HG03097 (cell line): ENCODE measurements at regions not wholly inside any gene's neighbourhood (a gene's known extent, or its start where the extent isn't known, plus 50 kb on each side); places are given as distances from the start of the nearest gene placed in this dataset.
"Not testable (repeated sequence)": the region's sequence is repeated elsewhere in the genome, so short reads cannot be mapped to it uniquely, and the experiment has no call there.

Experiments used
- ATAC-seq: cut with Tn5 transposase; IDR thresholded peaks from one replicate; pipeline ENCODE4 v1.9.1; 2021; ENCODE audit not compliant: unreplicated experiment, low FRiP score

DNA sequence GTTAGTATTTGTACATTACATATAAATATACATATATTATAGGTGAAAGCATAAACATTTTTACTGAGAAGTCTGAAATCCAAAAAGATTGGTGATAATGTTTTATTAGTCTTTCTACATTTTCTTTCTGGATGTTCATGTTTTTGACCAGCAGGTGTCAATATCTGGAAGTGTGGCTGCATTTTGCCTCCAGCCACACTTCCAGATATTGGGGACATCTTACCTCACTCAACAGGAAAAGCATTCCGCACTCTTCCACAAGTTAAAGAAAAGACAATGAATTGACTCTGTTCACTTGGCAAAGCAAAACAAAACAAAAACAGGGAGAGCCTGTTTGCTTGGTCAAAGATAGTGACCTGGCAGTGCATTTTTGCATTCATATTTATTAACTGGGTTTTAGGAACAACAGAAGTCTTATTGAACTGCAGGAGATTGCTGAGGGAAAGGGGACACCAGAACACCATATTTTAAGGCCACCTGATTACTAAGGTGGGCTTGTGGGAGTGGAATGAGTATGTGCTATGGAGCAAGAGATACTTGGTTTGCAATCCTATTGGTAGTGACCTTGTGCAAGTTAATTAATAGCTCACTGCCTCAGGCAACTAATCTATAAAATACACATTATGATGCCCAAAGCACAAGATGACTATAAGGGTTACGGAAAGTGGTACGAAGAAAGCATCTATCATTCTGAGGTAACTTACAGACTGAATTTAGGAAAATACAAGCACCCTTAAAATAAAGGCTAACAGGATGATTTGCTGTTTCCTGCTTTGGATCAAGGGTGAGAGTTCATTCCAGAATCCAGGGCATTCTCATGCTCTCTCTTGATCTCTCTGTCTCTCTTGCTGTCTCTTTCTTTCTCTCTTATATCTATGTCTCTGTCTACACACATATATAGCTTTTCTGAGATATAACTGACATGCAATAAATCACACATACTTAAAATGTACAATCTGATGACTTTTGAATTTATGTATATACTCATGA lies 389.9 kb upstream of the EMCN start:
- ATAC-seq = no peak

DNA sequence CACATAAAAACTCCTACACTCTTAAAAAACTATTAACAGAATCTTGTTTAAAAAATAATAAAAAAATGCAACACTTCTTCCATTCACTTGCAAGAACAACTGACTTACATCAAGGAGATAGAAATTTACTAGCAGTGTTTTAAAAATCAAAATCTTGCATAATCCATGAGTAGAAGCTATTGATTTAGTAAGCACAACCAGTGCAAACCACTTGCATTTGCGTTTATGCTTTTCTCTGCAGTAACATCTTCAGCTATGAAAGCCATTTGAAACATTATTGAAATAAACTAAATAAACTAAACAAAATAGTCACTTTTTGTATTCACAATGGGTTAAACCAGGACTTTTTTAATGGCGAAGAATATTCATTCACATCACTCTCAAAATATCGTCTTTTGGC lies 389.2 kb upstream of the EMCN start:
- ATAC-seq = no peak

DNA sequence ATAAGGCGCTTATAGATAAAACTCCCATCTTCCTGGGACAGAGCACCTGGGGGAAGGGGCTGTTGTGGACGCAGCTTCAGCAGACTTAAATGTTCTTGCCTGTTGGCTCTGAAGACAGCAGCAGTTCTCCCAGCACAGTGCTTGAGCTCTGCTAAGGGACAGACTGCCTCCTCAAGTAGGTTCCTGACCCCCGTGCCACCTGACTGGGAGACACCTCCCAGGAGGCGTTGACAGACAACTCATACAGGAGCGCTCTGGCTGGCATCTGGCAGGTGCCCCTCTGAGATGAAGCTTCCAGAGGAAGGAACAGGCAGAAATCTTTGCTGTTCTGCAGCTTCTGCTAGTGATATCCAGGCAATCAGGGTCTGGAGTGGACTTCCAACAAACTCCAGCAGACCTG lies 383.1 kb upstream of the EMCN start:
- not testable (repeated sequence) for ATAC-seq

DNA sequence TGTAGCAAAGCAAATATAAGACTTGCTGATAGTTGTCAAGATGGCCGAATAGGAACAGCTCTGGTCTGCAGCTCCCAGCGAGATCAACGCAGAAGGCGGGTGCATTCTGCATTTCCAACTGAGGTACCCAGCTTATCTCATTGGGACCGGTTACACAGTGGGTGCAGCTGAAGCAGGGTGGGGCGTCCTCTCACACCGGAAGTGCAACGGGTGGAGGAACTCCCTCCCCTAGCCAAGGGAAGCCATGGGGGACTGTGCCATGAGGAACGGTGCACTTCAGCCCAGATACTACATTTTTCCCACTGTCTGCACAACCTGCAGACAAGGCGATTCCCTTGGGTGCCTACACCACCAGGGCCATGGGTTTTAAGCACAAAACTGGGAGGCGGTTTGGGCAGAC lies 382.3 kb upstream of the EMCN start:
- no peak for ATAC-seq

DNA sequence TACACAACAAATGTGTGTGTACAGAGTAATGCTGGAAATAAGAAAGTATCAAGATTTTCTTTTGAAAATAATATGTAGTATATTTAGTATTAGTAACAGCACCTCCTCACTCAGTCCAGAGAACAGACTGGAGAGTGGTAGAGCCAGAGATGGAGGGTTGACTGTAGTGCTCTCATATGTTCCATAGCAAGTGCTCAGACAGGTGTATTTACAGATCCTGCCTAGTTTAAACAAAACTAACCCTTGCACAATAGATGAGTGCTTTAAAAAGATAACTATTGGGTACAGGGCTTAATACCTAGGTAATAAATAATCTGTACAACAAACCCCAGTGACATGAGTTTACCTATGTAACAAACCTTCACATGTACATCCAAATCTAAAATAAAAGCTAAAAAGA lies 381.0 kb upstream of the EMCN start:
- no peak for ATAC-seq

DNA sequence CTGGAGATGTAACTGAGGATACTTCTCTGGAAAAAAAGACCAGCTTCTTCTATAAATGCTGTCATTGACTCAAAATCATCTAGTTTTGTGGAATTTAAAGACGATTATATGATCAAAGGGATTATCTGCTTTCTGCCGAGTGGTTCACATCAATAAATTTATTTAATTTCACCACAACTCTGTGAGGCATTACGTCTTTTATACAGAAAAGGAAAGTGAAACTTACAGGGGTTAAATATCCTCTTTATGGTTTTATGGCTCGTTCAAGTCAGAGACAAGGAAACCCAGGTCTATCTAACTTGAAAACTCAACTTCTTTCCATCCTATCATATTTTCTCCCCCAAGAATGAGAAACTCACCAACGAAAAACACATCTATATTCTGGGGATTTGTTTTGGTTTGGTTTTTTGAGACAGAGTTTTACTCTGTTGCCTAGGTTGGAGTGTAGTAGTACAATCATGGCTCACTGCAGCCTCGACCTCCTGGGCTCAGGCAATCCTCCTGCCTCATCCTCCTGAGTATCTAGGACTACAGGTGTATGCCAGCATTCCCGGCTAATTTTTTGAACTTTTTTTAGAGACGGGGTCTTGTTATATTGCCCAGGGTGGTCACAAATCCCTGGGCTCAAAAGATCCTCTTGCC lies 377.9 kb upstream of the EMCN start:
- peak; percentile 74 for ATAC-seq

DNA sequence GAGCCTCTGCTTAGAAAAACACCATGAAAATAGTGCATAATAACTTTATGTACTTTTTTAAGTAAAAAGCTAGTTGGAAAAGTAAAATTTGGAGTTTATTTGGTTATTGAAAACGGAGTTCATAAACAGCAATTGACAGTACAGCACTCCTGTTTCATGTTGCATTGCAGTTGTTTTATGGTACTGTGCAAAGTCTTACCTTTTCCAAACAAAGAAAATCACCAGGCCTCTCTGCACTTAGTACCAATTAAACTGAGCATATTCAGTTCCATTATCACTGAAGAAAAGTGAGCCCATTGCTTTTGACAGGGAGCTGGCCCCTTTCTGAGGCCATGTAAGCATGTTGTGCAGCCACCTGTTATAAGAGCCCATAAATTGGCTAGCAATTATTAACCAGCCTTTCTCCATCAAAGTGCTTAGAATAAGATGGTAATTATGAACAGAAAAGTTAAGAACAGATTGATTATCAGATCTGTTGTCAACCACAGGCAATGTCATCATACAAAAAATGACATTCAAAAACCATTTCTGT lies 376.6 kb upstream of the EMCN start:
- no peak for ATAC-seq

DNA sequence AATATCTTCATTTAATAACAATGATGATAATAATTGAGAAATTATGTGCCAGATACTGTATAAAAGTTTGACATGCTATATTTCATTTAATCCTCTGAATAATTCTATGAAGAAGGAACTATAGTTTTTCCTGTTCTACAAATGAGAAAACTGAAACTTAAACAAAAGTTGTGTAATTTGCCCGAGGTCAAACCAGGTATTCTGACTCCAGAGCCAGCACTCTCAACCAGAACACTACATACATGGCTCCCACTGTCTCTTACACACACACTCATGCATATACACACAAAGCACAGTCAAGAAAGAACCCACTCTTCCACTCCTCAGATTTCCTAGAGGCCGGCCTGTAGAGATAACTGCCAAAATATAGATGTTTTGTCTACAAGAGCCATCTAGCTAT lies 374.0 kb upstream of the EMCN start:
- ATAC-seq = no peak

DNA sequence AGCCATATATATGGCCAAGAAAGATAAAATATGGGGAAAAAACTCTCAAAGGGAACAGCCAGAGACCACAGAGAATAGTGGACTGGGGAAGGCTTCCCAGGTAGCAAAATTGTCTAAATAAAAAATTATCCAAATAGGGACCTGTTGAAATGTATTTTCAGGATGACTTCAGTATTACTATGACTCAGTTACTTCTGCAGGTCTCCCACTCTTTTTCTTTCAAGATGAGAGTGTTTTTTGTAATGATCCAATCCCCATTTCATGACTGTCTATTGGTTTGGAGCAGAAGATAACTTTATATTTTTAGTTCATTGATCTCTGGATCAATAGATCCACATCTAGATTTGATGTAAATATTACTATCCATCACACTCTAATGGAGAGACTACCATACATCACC lies 372.1 kb upstream of the EMCN start:
- ATAC-seq = no peak

DNA sequence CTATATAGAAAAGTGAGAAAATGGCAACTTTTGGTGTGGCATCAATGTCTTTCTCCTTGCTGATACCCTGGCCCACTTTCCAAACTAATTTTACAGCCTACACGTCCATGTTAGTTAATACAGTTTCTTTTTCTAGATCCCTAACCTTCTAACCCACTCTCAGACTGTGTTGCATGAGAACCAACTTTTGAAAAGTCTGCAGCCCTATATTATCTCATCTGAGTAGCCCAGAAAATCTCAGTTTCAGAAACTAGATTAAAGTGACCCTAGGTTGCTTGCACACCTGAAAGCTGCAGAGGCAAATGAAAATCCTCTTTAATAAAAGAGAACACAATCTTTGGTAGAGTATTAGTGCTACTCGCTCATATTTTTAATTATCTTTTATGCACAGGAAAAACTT lies 371.6 kb upstream of the EMCN start:
- no peak for ATAC-seq

DNA sequence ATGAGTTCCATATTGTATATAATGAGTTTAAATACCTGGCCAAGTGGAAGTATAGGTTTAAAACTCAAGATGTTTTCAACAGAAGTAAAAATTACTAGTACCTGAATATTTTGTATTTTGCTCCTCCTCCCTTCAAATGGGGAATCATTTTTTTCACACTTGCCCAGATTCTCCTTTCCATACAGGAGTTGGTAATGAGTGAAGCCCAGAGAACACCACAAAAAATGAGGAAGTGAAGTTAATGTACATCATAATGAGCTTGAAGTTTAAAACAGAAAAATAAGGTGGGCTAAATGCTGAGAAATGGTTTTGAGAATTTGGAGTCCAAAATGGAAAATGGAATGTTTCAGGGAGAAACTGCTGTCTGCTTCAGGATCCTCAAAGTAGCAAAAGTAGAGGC lies 364.8 kb upstream of the EMCN start:
- ATAC-seq = no peak

DNA sequence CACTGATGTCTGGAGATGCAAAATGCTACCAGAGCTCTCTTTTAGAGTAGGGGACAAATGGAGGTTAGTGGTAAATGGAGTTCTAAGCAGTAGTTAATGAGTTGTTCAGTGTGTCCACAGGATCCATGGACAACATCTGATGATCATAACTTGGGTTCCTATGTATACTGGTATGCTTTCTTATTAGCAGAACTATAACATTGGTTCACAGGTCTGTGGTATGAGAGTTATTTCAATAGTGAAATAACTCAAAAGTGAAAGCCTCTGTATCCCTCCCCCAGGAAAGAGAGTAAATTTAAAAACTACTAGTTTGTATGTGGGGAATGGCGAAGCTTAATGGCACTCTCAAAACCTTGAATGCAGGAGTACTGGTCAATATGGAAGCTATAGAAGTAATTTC lies 363.5 kb upstream of the EMCN start:
- ATAC-seq = no peak

DNA sequence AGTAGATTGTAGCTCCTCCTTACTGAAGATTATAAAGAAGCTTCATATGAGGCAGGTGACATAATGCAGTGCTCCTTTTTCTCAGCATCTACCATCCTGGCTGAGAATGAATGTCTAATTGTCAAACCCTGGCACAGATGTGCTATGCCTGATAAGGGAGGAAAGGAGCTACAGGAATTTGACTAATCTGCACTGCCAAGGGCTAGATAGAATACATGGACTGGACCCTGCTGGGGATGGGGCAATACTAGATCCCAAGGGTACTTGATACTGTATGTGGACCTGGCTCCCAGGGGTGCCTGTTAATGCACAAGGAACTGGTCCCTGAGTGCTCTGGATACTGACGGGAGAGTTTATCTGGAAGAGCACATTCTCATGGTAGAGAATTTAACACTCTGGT lies 362.2 kb upstream of the EMCN start:
- no peak for ATAC-seq

DNA sequence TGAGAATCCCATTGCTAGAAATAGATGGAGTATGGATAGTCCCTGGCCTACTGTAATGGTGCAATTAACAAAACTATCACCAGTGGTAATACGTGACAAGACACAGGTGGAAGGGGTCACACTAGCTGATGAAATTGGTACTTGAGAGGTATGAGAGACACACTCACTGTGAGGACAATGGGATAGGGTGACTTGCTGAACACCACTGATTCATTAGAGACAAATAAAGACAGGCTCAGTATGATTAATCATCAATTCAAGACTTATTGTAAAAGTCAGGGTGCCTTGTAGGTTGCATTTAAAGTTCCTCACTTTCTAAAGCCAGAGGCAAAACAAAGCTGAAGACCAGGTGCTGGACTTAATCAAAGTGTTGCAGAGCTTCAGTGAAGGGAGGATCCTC lies 361.6 kb upstream of the EMCN start:
- no peak for ATAC-seq

DNA sequence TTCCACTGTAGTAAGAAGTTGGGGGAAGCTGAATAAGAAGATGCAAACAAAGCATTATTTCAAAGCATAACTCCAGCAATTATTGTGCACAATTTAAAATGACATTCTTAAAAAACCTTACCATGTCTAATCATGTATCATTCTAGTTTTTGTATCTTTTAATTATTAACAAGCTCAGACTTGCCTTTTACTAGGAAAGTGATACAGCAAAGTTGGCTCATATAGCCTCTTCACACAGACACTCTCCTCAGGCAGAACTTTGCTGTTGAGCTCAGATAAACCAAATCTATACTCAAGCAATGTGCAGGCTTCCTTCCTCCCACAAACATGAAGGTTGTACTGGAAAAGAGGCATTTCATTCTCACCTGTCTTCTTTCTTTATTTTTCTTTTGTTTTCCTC lies 358.7 kb upstream of the EMCN start:
- no peak for ATAC-seq

DNA sequence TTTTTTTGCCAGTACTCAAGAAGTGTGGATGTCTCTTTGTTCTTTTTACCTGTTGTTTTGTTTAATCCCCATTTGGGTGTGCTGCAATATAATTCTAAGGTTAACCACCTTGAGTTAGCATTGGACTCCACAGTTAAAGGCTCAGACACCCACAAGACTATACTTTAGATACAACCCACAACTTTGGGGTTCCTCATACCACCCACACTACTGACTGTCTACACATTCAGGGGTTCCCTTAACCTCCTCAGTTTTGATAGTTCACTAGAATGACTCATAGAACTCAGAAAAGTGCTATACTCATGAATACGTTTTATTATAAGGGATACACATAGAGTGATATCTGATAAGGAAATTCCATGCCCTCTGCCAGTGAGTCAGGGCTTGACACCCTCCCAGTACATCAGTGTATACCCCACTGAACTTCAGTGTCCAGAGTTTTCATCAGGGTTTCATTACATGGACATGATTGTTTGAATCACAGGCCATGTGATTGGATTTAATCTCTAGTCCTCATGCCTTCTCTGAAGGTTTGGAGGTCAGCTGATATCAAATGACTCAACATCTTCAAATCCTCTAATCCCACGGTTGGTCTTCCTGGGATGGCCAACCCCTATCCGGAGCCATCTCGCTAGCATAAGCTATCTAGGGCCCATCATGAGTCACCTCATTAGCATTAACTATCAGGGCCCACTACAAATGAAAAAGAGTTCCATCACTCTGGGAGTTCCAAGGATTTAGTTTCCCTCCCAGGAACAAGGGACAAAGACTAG lies 357.7 kb upstream of the EMCN start:
- ATAC-seq = no peak

DNA sequence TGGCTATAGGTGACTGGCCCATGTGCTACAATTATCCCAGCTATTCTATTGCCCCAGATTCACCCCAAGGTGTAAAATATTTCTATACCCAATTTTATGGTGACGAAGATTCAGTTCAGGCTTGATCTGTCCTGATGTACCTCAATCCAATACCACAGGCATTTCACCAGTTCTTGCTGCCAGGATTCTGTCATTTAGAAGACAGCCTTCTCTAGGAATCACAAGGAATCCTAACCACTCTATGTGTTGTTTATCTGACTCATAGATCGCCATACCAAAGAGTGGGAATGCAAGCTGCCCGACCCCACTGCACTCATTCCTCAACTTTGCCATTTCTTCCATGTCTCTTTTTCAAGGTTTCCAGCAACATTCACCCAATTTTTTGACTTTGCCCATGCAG lies 355.0 kb upstream of the EMCN start:
- ATAC-seq = no peak

DNA sequence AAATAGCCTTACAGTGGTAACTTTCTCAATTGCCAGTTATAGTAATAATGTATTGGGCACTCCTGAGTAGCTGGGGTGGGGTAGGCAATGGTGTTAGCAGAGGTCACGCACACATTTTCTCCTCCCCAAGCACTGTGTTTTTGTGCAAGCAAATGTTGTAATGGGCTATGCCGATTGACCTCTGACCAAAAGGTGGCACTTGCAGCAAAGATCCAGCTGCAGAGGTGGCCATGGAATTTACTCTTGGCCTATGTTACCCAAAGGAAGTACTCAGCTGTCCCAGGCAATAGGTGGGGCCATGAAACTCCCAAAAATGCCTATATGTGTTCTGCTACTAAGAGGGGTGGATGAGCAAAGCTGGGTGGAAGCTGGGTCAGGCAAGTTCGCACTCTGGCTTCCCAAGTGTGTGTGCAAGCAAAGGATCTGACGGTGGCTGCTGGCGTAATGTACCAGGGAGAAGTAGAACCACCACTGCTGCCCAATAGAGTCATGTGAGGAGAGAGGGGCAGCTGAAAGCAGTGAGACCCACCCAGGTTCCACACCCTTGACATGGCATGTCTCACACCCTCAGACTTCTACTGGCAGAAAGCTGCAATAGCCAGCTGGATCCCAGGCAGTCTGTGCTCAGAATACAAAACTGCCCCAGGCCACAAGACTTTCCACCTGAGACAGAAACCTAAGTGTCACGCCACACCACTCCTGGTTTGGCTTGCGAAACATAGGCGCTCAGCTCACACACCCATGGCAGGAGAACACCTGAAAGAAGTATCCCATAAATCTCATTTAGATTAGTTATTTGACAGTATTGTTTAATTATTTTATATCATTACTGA lies 353.3 kb upstream of the EMCN start:
- ATAC-seq = no peak

DNA sequence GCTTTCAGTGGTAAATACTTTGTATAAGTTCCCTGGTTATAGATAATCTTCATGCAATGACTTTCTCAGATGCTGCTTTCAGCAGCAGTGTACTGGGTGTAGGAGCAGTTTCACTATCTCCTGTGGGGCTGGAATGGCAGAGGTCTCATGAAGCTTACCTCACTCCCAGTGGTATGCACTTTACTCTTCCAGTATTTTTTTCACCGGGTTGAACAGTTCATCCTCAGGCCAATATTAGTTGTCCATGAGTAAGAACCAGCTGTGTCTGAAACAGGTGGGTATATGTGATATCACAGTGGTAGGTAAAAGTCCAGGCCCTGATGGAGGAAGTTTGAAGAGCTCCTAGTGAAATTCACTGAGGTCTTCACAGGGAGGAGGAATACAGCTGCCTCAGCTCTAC lies 351.5 kb upstream of the EMCN start:
- ATAC-seq = no peak

DNA sequence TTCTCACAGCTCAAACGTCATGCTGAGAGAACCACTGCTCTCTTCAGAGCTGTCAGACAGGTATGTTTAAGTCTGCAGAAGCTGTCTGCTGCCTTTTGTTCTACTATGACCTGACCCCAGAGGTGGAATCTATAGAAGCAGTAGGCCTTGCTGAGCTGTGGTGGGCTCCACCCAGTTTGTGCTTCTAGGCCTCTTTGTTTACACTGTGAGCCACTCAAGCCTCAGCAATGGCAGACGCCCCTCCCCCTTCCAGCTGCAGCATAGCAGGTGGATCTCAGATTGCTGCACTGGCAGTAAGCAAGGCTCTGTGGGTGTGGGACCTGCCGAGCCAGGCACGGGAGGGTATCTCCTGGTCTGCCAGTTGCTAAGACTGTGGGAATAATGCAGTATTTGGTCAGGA lies 350.5 kb upstream of the EMCN start:
- ATAC-seq = not testable (repeated sequence)
